ENCODE measurements at regions not wholly inside any gene's neighbourhood (a gene's known extent, or its start where the extent isn't known, plus 50 kb on each side); places are given as distances from the start of the nearest gene placed in this dataset.

- TF ChIP-seq EZH2phosphoT487 (IDR thresholded peaks at IDR 0.05; ENCODE audit: insufficient read depth, low read depth) = no peak
- TF ChIP-seq EZH2 (IDR thresholded peaks at IDR 0.05; ENCODE audit: insufficient read depth, poor library complexity, severe bottlenecking) = no peak
- Histone ChIP-seq H3K9me3 (ENCODE audit: low read depth) (no peaks in the 10 kb centered on the region), H4K20me1 (ENCODE audit: insufficient read depth) (no peaks in the 10 kb centered on the region), H2AFZ (no peak overlapping the region), H3K27me3 (replicated peaks; ENCODE audit: insufficient read depth) (no peaks in the 10 kb centered on the region; the same call in 1 of the 2 replicates), H3K4me2 (ENCODE audit: unreplicated experiment) (no peak overlapping the region), H3K36me3 (ENCODE audit: low read depth) (no peaks in the 10 kb centered on the region), H3F3A (ENCODE audit: insufficient read depth) (no peaks in the 10 kb centered on the region), H3K4me3 (no peak overlapping the region), H3K9me2 (ENCODE audit: insufficient read depth) (no peaks in the 10 kb centered on the region), H3K4me1 (ENCODE audit: insufficient read depth) (no peaks in the 10 kb centered on the region), H3K79me2 (ENCODE audit: insufficient read depth) (no peaks in the 10 kb centered on the region), H3K9ac (no peak overlapping the region), H3K27ac (no peak overlapping the region)
- 81 to 93% methylated on average over 2 of the region's 2 CpGs for WGBS, 2 experiments (ENCODE audit: low coverage in 1 of 2, low lambda C conversion rate in 2 of 2, missing lambda C conversion rate in 2 of 2)
- DNase-seq = no peak
- in situ Hi-C loops (cut with MboI) = no loop called here
Measured at GRCh38 chr9:99606296-99606695, 215.4 kb upstream of the NR4A3 start.

DNA sequence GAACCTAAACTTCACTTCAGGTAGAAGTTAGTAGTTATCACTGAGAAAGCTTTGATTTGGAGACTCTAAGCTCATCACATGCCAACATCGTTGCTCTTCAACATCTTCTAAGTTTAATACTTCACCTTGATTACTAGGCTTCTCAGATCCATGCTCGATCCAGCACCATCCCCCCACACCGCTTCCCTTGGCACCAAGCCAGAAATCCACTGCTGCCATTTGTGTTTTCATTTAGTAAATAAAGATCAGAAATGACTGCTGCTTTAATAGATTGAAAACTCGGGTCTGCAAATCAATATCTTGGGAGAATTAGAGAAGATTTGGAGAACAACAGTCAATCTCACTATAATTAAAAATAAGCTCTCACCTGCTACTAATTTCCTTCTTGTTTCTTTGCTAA, 214.7 kb upstream of the NR4A3 start:
- H3F3A ChIP-seq (ENCODE audit: insufficient read depth) = no peaks in the 10 kb centered on the region
- no peak overlapping the region for H3K9ac ChIP-seq
- H3K27me3 ChIP-seq (replicated peaks; ENCODE audit: insufficient read depth) = no peaks in the 10 kb centered on the region
- H2AFZ ChIP-seq = no peak overlapping the region
- no peaks in the 10 kb centered on the region for H3K9me2 ChIP-seq (ENCODE audit: insufficient read depth)
- H3K4me2 ChIP-seq (ENCODE audit: unreplicated experiment) = no peak overlapping the region
- in situ Hi-C loops (cut with MboI) = no loop called here
- no peaks in the 10 kb centered on the region for H3K79me2 ChIP-seq (ENCODE audit: insufficient read depth)
- no peak for TF ChIP-seq EZH2 (IDR thresholded peaks at IDR 0.05; ENCODE audit: insufficient read depth, poor library complexity, severe bottlenecking)
- no peak for TF ChIP-seq EZH2phosphoT487 (IDR thresholded peaks at IDR 0.05; ENCODE audit: insufficient read depth, low read depth)
- no peak overlapping the region for H3K4me3 ChIP-seq
- H3K27ac ChIP-seq = no peak overlapping the region
- 7 to 8% methylated on average over 4 of the region's 4 CpGs for WGBS, 2 experiments (ENCODE audit: low coverage in 1 of 2, low lambda C conversion rate in 2 of 2, missing lambda C conversion rate in 2 of 2)
- H3K9me3 ChIP-seq (ENCODE audit: low read depth) = no peaks in the 10 kb centered on the region
- no peaks in the 10 kb centered on the region for H4K20me1 ChIP-seq (ENCODE audit: insufficient read depth)
- no peaks in the 10 kb centered on the region for H3K36me3 ChIP-seq (ENCODE audit: low read depth)
- no peak for DNase-seq
- no peaks in the 10 kb centered on the region for H3K4me1 ChIP-seq (ENCODE audit: insufficient read depth)

DNA sequence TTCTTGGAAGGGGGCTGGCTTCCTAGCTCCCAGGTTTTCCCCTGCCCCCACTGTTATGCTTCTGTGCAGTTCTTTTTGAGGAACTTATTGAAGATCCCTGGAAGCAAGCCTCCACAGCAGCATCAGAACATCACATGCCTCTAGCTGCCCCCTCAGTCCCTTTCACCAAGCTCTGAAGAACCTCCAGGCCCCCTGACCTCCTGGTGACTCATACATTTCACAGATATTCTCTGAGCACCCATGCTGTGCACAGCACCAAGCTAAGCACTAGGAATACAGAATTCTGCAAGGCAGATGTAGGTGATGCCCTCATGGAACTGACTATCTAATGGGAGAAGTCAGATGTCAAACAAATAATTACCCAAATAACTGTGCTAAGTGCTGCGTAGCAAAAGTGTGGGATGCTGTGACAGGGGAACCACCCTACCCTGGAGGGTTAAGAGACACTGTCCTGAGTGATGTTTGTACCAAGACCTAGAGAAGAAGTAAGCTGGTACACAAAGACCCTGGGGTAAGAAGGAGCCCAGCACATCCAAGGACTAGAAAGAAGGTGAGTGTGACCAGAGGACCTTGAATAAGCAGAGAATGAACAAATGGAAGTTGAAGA, 213.7 kb upstream of the NR4A3 start:
- H3K36me3 ChIP-seq (ENCODE audit: low read depth) = no peaks in the 10 kb centered on the region
- no peak overlapping the region for H2AFZ ChIP-seq
- H3K9ac ChIP-seq = no peak overlapping the region
- peak; percentile 23 for DNase-seq
- no peaks in the 10 kb centered on the region for H4K20me1 ChIP-seq (ENCODE audit: insufficient read depth)
- no peaks in the 10 kb centered on the region for H3K9me2 ChIP-seq (ENCODE audit: insufficient read depth)
- no peaks in the 10 kb centered on the region for H3K79me2 ChIP-seq (ENCODE audit: insufficient read depth)
- in situ Hi-C loops (cut with MboI) = no loop called here
- no peak overlapping the region for H3K4me2 ChIP-seq (ENCODE audit: unreplicated experiment)
- H3K9me3 ChIP-seq (ENCODE audit: low read depth) = no peaks in the 10 kb centered on the region
- H3K27me3 ChIP-seq (replicated peaks; ENCODE audit: insufficient read depth) = no peaks in the 10 kb centered on the region
- TF ChIP-seq EZH2phosphoT487 (IDR thresholded peaks at IDR 0.05; ENCODE audit: insufficient read depth, low read depth) (no peak), EZH2 (IDR thresholded peaks at IDR 0.05; ENCODE audit: insufficient read depth, poor library complexity, severe bottlenecking) (no peak)
- H3K27ac ChIP-seq = no peak overlapping the region
- no peaks in the 10 kb centered on the region for H3K4me1 ChIP-seq (ENCODE audit: insufficient read depth)
- no peaks in the 10 kb centered on the region for H3F3A ChIP-seq (ENCODE audit: insufficient read depth)
- no peak overlapping the region for H3K4me3 ChIP-seq
- WGBS, 2 experiments (ENCODE audit: low coverage in 1 of 2, low lambda C conversion rate in 2 of 2, missing lambda C conversion rate in 2 of 2) = 79 to 82% methylated on average over 1 of the region's 1 CpG

- Histone ChIP-seq H3K27ac (no peak overlapping the region), H3K9me2 (ENCODE audit: insufficient read depth) (no peaks in the 10 kb centered on the region), H3K79me2 (ENCODE audit: insufficient read depth) (no peaks in the 10 kb centered on the region), H4K20me1 (ENCODE audit: insufficient read depth) (no peaks in the 10 kb centered on the region), H3K27me3 (replicated peaks; ENCODE audit: insufficient read depth) (no peaks in the 10 kb centered on the region), H3K4me2 (ENCODE audit: unreplicated experiment) (no peak overlapping the region), H2AFZ (no peak overlapping the region), H3K4me1 (ENCODE audit: insufficient read depth) (no peaks in the 10 kb centered on the region), H3K4me3 (no peak overlapping the region), H3K9ac (no peak overlapping the region), H3F3A (ENCODE audit: insufficient read depth) (no peaks in the 10 kb centered on the region), H3K36me3 (ENCODE audit: low read depth) (no peaks in the 10 kb centered on the region), H3K9me3 (ENCODE audit: low read depth) (no peaks in the 10 kb centered on the region)
- DNase-seq = no peak
- TF ChIP-seq EZH2 (IDR thresholded peaks at IDR 0.05; ENCODE audit: insufficient read depth, poor library complexity, severe bottlenecking) (no peak), EZH2phosphoT487 (IDR thresholded peaks at IDR 0.05; ENCODE audit: insufficient read depth, low read depth) (no peak)
- in situ Hi-C loops (cut with MboI) = no loop called here
- 90% methylated on average over 5 of the region's 5 CpGs for WGBS, 2 experiments (ENCODE audit: low coverage in 1 of 2, low lambda C conversion rate in 2 of 2, missing lambda C conversion rate in 2 of 2)
Measured at GRCh38 chr9:99614341-99614740, 207.3 kb upstream of the NR4A3 start.

GRCh38 chr9:99621040-99621439, 200.6 kb upstream of the NR4A3 start:
- H3K27ac ChIP-seq = no peak overlapping the region
- H3K4me1 ChIP-seq (ENCODE audit: insufficient read depth) = no peaks in the 10 kb centered on the region
- H3K9me3 ChIP-seq (ENCODE audit: low read depth) = no peaks in the 10 kb centered on the region
- H2AFZ ChIP-seq = no peak overlapping the region
- no peaks in the 10 kb centered on the region for H3K9me2 ChIP-seq (ENCODE audit: insufficient read depth)
- DNase-seq = no peak
- 37 to 43% methylated on average over 1 of the region's 1 CpG for WGBS, 2 experiments (ENCODE audit: low coverage in 1 of 2, low lambda C conversion rate in 2 of 2, missing lambda C conversion rate in 2 of 2)
- H3K27me3 ChIP-seq (replicated peaks; ENCODE audit: insufficient read depth) = no peaks in the 10 kb centered on the region
- no peak overlapping the region for H3K9ac ChIP-seq
- in situ Hi-C loops (cut with MboI) = no loop called here
- no peak overlapping the region for H3K4me3 ChIP-seq
- H3F3A ChIP-seq (ENCODE audit: insufficient read depth) = no peaks in the 10 kb centered on the region
- no peaks in the 10 kb centered on the region for H3K36me3 ChIP-seq (ENCODE audit: low read depth)
- no peaks in the 10 kb centered on the region for H4K20me1 ChIP-seq (ENCODE audit: insufficient read depth)
- no peak overlapping the region for H3K4me2 ChIP-seq (ENCODE audit: unreplicated experiment)
- no peaks in the 10 kb centered on the region for H3K79me2 ChIP-seq (ENCODE audit: insufficient read depth)
- TF ChIP-seq EZH2 (IDR thresholded peaks at IDR 0.05; ENCODE audit: insufficient read depth, poor library complexity, severe bottlenecking) (no peak), EZH2phosphoT487 (IDR thresholded peaks at IDR 0.05; ENCODE audit: insufficient read depth, low read depth) (no peak)
